ENCODE measurements at regions not wholly inside any gene's neighbourhood (a gene's known extent, or its start where the extent isn't known, plus 50 kb on each side); places are given as distances from the start of the nearest gene placed in this dataset.

DNA sequence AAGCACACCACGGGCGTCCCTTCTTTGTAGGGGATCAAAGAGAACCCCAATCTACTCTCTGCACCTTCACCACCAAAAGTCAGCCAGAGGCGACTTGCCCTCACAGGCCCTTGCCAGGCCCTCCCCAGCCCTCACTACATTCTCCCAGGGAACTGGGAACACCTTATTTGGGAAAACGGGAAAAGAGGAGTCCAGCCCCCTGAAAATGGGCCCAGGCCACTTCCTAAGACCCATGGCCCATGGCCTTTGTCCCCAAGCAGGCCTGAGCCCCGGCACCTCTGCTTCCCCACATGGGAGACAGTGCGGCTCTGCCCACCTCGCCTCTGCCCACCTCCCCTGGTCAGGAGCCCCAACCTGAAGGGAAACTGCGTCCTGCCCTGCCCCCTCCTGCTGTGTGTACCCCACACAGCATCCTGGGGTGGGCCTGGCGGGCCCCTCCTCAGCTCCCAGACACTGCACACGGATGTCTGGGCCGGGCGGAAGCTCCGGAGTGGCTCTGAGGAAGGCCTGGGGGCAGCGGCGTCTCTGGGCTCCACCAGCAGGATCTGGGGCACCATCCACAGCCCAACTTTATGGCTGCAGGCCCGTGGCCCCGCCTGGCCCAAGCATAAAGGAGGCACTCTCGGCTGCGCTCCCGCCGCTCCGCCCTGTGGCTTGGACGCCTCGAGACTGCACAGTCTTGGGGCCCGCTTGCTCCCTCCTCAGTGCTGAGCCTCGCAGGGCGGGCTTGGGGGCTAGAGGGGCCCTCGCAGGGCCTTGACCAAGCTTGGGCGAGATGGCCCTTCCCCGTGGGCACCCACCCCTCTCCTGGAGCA is 70.3 kb upstream of the GPC1 start:
- TF ChIP-seq CTCF (IDR thresholded peaks at IDR 0.05) = no peak
- no peak for TF ChIP-seq POLR2A (IDR thresholded peaks at IDR 0.05)
